ENCODE measurements at regions not wholly inside any gene's neighbourhood (a gene's known extent, or its start where the extent isn't known, plus 50 kb on each side); places are given as distances from the start of the nearest gene placed in this dataset.

DNA sequence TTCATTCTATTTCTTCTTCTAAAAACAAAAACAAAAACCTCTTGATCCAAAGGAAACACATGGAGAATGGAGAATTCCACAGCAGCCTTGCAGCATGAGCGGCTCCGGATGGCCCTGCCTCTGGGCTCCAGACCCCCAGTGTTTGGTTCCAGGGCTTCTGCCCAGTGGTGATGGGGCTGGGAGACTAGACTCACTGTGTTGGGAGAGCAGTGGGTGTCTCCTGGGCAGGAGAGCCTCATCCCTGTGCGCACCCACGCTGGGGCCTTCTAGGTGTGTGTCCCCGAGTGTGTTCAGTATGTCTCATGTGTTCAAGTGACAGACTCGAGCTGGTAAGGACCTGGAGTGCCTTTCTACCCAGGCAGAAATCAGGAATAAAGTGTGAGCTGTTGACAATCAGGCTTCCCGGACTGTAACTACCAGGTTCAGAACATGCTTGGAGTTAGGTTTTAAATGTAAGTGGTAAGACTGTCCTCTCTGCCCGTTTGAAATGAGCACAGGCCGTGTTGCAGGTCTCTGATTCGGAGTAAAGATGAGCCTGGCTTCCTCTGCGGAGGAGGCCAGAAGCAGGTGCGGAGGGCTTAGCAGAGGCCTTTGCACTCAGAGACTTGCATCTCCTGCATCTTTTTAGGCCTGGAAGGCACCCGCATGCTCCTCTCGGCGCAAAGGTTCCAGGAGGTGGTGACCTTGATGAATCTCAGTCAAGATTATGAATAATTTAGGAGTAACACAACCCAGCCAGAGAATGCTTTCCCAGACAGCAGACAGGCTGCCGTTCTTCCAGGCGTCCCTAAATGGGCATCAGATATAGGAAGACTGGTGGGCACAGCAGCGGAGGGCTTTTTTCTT lies 253.6 kb downstream of the CDH26 start:
- Histone ChIP-seq H3K27me3 (no peaks in the 10 kb centered on the region), H3K9me3 (no peaks in the 10 kb centered on the region), H3K36me3 (no peaks in the 10 kb centered on the region), H3K4me1 (no peaks in the 10 kb centered on the region), H3K4me3 (ENCODE audit: low read depth, low read length) (no peak overlapping the region)
- TF ChIP-seq, protein P1, sequence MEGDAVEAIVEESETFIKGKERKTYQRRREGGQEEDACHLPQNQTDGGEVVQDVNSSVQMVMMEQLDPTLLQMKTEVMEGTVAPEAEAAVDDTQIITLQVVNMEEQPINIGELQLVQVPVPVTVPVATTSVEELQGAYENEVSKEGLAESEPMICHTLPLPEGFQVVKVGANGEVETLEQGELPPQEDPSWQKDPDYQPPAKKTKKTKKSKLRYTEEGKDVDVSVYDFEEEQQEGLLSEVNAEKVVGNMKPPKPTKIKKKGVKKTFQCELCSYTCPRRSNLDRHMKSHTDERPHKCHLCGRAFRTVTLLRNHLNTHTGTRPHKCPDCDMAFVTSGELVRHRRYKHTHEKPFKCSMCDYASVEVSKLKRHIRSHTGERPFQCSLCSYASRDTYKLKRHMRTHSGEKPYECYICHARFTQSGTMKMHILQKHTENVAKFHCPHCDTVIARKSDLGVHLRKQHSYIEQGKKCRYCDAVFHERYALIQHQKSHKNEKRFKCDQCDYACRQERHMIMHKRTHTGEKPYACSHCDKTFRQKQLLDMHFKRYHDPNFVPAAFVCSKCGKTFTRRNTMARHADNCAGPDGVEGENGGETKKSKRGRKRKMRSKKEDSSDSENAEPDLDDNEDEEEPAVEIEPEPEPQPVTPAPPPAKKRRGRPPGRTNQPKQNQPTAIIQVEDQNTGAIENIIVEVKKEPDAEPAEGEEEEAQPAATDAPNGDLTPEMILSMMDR (IDR thresholded peaks at IDR 0.05; ENCODE audit: low read depth, low read length): no peak
- no peak for DNase-seq

- no peaks in the 10 kb centered on the region for H3K4me1 ChIP-seq
- H3K9me3 ChIP-seq: no peaks in the 10 kb centered on the region
- DNase-seq: no peak
- H3K27me3 ChIP-seq: no peaks in the 10 kb centered on the region
- H3K36me3 ChIP-seq: no peaks in the 10 kb centered on the region
- no peak overlapping the region for H3K4me3 ChIP-seq (ENCODE audit: low read depth, low read length)
- TF ChIP-seq, protein P1 (IDR thresholded peaks at IDR 0.05; ENCODE audit: low read depth, low read length): no peak
Measured at GRCh38 chr20:60212695-60213094, 254.5 kb downstream of the CDH26 start.

GRCh38 chr20:60213126-60213893 lies 255.1 kb downstream of the CDH26 start:
- Histone ChIP-seq H3K27me3 (no peaks in the 10 kb centered on the region), H3K36me3 (no peaks in the 10 kb centered on the region), H3K4me3 (ENCODE audit: low read depth, low read length) (no peak overlapping the region), H3K9me3 (no peaks in the 10 kb centered on the region), H3K4me1 (no peaks in the 10 kb centered on the region)
- no peak for DNase-seq
- TF ChIP-seq, protein P1 (IDR thresholded peaks at IDR 0.05; ENCODE audit: low read depth, low read length): no peak

GRCh38 chr20:60214901-60215815 lies 256.9 kb downstream of the CDH26 start:
- no peaks in the 10 kb centered on the region for H3K9me3 ChIP-seq
- no peaks in the 10 kb centered on the region for H3K27me3 ChIP-seq
- H3K4me1 ChIP-seq: no peaks in the 10 kb centered on the region
- H3K4me3 ChIP-seq (ENCODE audit: low read depth, low read length): no peak overlapping the region
- TF ChIP-seq, protein P1 (IDR thresholded peaks at IDR 0.05; ENCODE audit: low read depth, low read length): no peak
- H3K36me3 ChIP-seq: no peaks in the 10 kb centered on the region
- no peak for DNase-seq

DNA sequence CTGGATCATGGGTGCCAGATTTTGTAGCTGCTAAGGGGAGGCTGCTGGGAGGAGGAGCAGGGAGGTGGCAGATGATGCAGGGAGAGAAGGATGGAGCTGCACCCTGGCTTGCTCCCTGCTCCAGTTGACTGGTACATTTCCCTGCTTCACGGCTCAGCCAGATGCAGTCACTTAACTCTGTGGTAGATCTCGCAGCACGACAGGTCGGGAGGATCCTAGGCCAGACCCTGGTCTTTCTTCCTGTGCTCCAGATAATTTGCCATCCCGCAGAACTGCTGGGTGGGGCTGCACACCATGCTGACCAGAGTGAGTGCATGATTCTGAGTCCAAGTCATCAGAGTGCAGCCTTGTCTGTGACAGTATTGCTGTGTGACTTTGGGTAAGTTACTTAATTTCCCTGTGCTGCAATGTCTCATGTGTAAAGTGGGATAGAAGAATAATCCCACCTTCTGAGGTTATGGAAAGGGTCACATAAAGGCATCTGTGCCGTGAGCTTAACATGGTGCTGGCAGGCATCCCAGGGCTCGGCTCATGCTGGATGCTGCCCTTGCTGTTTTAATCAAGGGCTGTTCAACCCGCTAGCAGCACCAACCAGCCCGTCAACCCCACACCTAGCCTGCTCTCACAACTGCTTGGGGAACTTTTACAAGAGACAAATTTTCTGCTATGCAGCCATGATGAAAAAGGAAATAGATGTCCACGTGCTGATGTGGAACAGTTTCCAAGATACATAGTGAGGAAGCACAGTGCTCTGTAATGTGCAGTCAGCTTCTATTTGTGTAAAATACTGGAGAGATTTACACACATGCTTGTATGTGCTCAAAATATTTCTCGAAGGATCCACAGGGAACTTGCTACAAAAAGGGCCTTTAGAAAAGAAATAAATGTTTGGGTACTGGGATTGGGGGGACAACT lies 257.9 kb downstream of the CDH26 start:
- Histone ChIP-seq H3K4me1 (no peaks in the 10 kb centered on the region), H3K9me3 (no peaks in the 10 kb centered on the region), H3K4me3 (ENCODE audit: low read depth, low read length) (no peak overlapping the region), H3K27me3 (no peaks in the 10 kb centered on the region), H3K36me3 (no peaks in the 10 kb centered on the region)
- TF ChIP-seq, protein P1 (IDR thresholded peaks at IDR 0.05; ENCODE audit: low read depth, low read length): no peak
- no peak for DNase-seq
